Peyer's patch (tissue), 4 donors: ENCODE measurements at regions not wholly inside any gene's neighbourhood (a gene's known extent, or its start where the extent isn't known, plus 50 kb on each side); places are given as distances from the start of the nearest gene placed in this dataset.

Experiments
- DNase-seq, 3 donors: peaks; one replicate each; pipeline ENCODE4 v3.0.0-alpha.2; 2017 to 2019
- H3K27ac ChIP-seq, 4 donors: fragments of 200-600 bp; sonication (generic); one replicate each; pipeline ENCODE4 v1.5.1; 2016 to 2019
- H3K27me3 ChIP-seq, 2 donors: fragments of 200-600 bp; sonication (generic); one replicate each; pipeline ENCODE4 v1.5.1; 2019
- H3K36me3 ChIP-seq, 3 donors: fragments of 200-600 bp; sonication (generic); one replicate each; pipeline ENCODE4 v1.5.1; 2016 to 2019
- H3K4me1 ChIP-seq, 4 donors: fragments of 200-600 bp; sonication (generic); one replicate each; pipeline ENCODE4 v1.5.1; 2016 to 2019
- H3K4me3 ChIP-seq, 4 donors: fragments of 200-600 bp; sonication (generic); 1 replicate in 3 of 4; 2 replicates in 1 of 4; pipeline ENCODE4 v1.5.1; 2016 to 2019; ENCODE audit warnings: mild to moderate bottlenecking in 1 of 4
- H3K9me3 ChIP-seq, 4 donors: fragments of 200-600 bp; sonication (generic); one replicate each; pipeline ENCODE4 v1.5.1; 2016 to 2019; ENCODE audit warnings: mild to moderate bottlenecking in 1 of 4
- POLR2A ChIP-seq, 2 donors: fragments of 450-650 bp; IDR thresholded peaks; one replicate each; pipeline ENCODE4 v1.5.1; 2017; ENCODE audit warnings: antibody characterized with exemption in 2 of 2, mild to moderate bottlenecking in 2 of 2, moderate library complexity in 2 of 2
- TF ChIP-seq, protein P1 (sequence below), 6 experiments: fragments of 450-650 bp in 4 of 6; fragments of 200-600 bp in 2 of 6; sonication (generic) in 1 of 6; IDR thresholded peaks; one replicate each; pipeline ENCODE4 v1.5.1; 2017 to 2019; ENCODE audit warnings: antibody characterized with exemption in 6 of 6, mild to moderate bottlenecking in 3 of 6, moderate library complexity in 1 of 6

DNA sequence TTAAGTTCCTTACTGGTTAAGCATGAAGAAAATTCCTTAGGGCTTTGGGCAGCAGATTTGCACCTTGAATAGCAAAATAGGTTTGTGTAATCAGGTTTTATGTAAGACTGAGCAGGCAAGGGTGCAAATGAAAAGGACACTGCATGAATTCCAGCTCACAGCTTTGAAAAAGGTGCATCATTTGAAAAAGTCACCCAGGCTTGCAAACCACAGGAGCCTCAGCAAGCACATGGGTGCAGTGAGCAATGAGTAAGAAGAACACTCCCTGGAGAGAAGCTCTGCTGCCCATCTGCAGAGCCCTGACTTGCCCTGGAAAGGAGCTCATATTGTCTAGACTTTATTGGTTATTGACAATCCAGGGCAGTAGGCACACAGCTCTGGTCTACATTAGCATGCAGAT, 165.6 kb upstream of the KCNJ16 start:
- Histone ChIP-seq H3K4me3 (no peak overlapping the region), H3K27ac (no peak overlapping the region), H3K9me3 (no peaks in the 10 kb centered on the region), H3K27me3 (no peaks in the 10 kb centered on the region), H3K36me3 (no peaks in the 10 kb centered on the region), H3K4me1 (no peaks in the 10 kb centered on the region)
- DNase-seq: no peak
- TF ChIP-seq, protein P1, sequence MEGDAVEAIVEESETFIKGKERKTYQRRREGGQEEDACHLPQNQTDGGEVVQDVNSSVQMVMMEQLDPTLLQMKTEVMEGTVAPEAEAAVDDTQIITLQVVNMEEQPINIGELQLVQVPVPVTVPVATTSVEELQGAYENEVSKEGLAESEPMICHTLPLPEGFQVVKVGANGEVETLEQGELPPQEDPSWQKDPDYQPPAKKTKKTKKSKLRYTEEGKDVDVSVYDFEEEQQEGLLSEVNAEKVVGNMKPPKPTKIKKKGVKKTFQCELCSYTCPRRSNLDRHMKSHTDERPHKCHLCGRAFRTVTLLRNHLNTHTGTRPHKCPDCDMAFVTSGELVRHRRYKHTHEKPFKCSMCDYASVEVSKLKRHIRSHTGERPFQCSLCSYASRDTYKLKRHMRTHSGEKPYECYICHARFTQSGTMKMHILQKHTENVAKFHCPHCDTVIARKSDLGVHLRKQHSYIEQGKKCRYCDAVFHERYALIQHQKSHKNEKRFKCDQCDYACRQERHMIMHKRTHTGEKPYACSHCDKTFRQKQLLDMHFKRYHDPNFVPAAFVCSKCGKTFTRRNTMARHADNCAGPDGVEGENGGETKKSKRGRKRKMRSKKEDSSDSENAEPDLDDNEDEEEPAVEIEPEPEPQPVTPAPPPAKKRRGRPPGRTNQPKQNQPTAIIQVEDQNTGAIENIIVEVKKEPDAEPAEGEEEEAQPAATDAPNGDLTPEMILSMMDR (IDR thresholded peaks at IDR 0.05): no peak
- no peak for TF ChIP-seq POLR2A (IDR thresholded peaks at IDR 0.05)

DNA sequence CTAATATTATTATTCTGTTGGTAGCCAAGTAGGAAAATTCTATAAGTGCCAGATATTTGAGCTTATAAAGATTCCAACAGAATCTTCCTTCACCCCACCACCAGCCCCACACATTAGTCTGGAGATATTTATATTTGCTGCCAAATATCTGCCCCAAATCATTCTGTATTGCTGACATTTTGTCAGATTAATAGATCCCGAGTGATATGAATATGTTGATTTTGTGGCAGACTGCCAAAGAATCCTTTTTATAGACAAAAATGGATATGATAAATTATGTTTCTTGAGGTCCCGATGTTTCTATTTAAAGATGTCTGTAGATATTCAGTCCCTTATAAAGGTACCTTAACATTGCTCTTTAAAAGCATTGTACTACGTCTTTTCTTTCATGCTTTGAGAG, 162.2 kb upstream of the KCNJ16 start:
- H3K27me3 ChIP-seq: no peaks in the 10 kb centered on the region
- H3K27ac ChIP-seq: no peak overlapping the region
- no peak overlapping the region for H3K4me3 ChIP-seq
- TF ChIP-seq, protein P1 (IDR thresholded peaks at IDR 0.05): no peak
- TF ChIP-seq POLR2A (IDR thresholded peaks at IDR 0.05): no peak
- no peaks in the 10 kb centered on the region for H3K9me3 ChIP-seq
- no peak for DNase-seq
- no peaks in the 10 kb centered on the region for H3K36me3 ChIP-seq
- H3K4me1 ChIP-seq: no peaks in the 10 kb centered on the region

DNA sequence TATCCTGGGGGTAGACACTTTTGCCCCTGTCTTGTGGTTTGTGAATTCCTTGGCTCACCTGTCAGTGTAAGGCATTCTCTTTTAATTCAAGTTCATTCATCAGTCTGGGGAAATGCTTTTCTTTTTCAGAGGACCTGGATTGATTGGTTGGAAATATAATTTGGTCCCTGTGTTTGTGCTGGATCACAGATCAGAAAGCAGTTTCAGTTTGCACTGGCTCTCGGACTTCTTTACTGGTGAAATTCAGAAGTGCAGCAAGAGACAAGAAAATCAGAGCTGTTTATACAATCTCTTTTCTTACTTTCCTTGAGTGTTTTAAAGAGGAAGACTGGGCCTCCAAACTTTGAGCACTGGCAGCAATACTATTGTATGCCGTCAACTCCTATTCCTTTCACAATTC, 161.8 kb upstream of the KCNJ16 start:
- Histone ChIP-seq H3K4me3 (no peak overlapping the region), H3K27me3 (no peaks in the 10 kb centered on the region), H3K36me3 (no peaks in the 10 kb centered on the region), H3K27ac (no peak overlapping the region), H3K9me3 (no peaks in the 10 kb centered on the region), H3K4me1 (no peaks in the 10 kb centered on the region)
- TF ChIP-seq POLR2A (IDR thresholded peaks at IDR 0.05): no peak
- TF ChIP-seq, protein P1 (IDR thresholded peaks at IDR 0.05): no peak
- DNase-seq: no peak

DNA sequence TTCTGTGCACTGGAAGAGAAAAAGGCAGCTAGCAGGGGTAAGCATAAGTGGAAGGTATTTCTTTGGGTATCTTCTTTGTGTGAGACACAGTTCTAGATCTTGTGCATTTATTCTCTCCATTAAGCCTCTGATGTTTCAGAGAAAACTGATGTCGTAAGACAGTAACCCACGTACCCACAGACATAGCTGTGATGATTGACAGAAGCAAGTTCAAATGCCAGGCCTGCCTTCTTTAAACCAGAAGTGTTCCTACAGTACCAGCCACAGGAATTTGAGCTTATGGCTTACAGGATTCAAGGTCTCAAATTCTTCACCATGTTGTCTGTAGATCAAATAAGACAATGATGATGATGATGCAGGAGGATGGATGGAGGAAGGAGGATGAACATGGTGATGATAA, 161.4 kb upstream of the KCNJ16 start:
- Histone ChIP-seq H3K9me3 (no peaks in the 10 kb centered on the region), H3K36me3 (no peaks in the 10 kb centered on the region), H3K27ac (no peak overlapping the region), H3K27me3 (no peaks in the 10 kb centered on the region), H3K4me3 (no peak overlapping the region), H3K4me1 (no peaks in the 10 kb centered on the region)
- DNase-seq: no peak
- no peak for TF ChIP-seq POLR2A (IDR thresholded peaks at IDR 0.05)
- TF ChIP-seq, protein P1 (IDR thresholded peaks at IDR 0.05): no peak

DNA sequence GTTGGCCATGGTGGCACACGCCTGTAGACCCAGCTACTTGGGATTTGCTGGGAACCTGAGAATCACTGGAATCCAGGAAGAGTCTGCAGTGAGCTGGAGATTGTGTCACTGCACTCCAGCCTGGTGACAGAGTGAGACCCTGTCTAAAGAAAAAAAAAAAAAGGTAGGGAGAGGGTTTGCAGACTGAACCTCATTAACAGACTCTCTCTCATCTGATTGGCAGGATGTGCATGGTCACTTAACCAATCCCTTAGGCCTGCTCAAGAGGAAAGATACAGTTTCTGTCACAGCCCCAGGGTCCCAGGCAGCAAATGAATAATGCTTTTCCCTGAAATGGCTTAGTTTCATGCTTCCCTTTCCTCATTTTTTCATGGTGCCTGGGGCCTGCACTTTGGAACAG, 160.5 kb upstream of the KCNJ16 start:
- no peak for DNase-seq
- no peak overlapping the region for H3K27ac ChIP-seq
- no peaks in the 10 kb centered on the region for H3K27me3 ChIP-seq
- H3K36me3 ChIP-seq: no peaks in the 10 kb centered on the region
- TF ChIP-seq POLR2A (IDR thresholded peaks at IDR 0.05): no peak
- TF ChIP-seq, protein P1 (IDR thresholded peaks at IDR 0.05): no peak
- no peaks in the 10 kb centered on the region for H3K4me1 ChIP-seq
- no peaks in the 10 kb centered on the region for H3K9me3 ChIP-seq
- H3K4me3 ChIP-seq: no peak overlapping the region

DNA sequence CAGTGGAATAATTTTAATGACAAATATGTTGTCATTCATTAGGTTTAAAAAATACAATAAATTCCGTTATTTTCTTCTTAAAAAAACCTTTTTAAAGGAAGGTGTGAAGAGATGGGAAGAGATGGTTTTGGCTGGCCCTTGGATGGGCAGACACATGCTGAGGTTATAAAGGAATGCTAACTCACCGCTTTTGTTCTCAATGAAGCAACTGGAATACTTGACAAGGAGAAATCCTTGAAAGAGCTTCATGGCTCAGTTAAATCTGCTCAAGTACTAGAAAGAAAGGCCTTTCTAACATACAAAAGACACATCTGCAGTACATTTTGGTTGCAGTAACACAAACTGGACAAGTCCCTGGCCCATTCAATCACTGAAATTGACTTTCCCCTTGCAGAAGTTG, 158.3 kb upstream of the KCNJ16 start:
- H3K36me3 ChIP-seq: no peaks in the 10 kb centered on the region
- no peaks in the 10 kb centered on the region for H3K9me3 ChIP-seq
- no peak overlapping the region for H3K4me3 ChIP-seq
- H3K27ac ChIP-seq: no peak overlapping the region
- no peaks in the 10 kb centered on the region for H3K27me3 ChIP-seq
- TF ChIP-seq, protein P1 (IDR thresholded peaks at IDR 0.05): no peak
- H3K4me1 ChIP-seq: no peaks in the 10 kb centered on the region
- DNase-seq: no peak
